Peyer's patch (tissue), 4 donors: ENCODE measurements at regions not wholly inside any gene's neighbourhood (a gene's known extent, or its start where the extent isn't known, plus 50 kb on each side); places are given as distances from the start of the nearest gene placed in this dataset.

Source experiments
- POLR2A ChIP-seq, 2 donors: fragments of 450-650 bp; IDR thresholded peaks; one replicate each; pipeline ENCODE4 v1.5.1; 2017; ENCODE audit warnings: antibody characterized with exemption in 2 of 2, mild to moderate bottlenecking in 2 of 2, moderate library complexity in 2 of 2
- TF ChIP-seq, protein P1 (sequence below), 6 experiments: fragments of 450-650 bp in 4 of 6; fragments of 200-600 bp in 2 of 6; sonication (generic) in 1 of 6; IDR thresholded peaks; one replicate each; pipeline ENCODE4 v1.5.1; 2017 to 2019; ENCODE audit warnings: antibody characterized with exemption in 6 of 6, mild to moderate bottlenecking in 3 of 6, moderate library complexity in 1 of 6

DNA sequence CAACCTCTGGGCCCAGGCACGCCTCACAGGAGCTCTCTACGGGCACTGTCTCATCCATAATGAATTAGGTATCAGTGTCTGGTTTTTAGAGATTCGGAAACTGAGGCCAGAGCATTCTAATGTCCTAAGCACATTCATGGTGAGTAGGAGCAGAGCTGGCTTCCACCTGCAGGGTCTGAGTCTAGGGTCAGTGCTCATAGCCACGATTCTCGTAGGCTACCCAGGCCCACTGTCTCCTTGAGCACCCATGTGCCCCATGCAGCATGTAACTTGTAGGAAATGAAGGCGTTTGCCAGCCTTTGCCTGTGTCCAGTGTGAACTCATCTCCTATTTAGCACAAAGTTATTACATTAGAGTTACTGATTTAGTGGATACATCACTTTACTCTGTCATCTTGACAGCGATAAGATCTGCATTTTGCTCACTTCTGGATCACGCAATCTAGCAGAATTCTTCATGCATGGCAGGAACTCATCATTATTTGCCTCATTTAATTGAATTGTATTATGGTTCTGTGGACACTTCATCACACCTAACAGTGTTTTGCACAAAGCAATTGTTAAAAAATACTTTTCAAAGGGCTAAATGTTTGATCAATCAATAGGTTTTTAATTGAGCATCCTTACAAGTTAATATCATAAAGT is 205.3 kb upstream of the SULF2 start:
- TF ChIP-seq, protein P1, sequence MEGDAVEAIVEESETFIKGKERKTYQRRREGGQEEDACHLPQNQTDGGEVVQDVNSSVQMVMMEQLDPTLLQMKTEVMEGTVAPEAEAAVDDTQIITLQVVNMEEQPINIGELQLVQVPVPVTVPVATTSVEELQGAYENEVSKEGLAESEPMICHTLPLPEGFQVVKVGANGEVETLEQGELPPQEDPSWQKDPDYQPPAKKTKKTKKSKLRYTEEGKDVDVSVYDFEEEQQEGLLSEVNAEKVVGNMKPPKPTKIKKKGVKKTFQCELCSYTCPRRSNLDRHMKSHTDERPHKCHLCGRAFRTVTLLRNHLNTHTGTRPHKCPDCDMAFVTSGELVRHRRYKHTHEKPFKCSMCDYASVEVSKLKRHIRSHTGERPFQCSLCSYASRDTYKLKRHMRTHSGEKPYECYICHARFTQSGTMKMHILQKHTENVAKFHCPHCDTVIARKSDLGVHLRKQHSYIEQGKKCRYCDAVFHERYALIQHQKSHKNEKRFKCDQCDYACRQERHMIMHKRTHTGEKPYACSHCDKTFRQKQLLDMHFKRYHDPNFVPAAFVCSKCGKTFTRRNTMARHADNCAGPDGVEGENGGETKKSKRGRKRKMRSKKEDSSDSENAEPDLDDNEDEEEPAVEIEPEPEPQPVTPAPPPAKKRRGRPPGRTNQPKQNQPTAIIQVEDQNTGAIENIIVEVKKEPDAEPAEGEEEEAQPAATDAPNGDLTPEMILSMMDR (IDR thresholded peaks at IDR 0.05), result no peak
- no peak for TF ChIP-seq POLR2A (IDR thresholded peaks at IDR 0.05)
